KMS-11 (cell line): ENCODE measurements at regions not wholly inside any gene's neighbourhood (a gene's known extent, or its start where the extent isn't known, plus 50 kb on each side); places are given as distances from the start of the nearest gene placed in this dataset.

ENCODE experiments used
- H2AFZ ChIP-seq: fragments of 200-600 bp; sonication (generic); 2 replicates; pipeline ENCODE4 v1.6.1; 2016; ENCODE audit warnings: antibody characterized with exemption, mixed run types, low read depth
- H3K27ac ChIP-seq: fragments of 200-600 bp; sonication (generic); 2 replicates; pipeline ENCODE4 v1.6.1; 2016; ENCODE audit warnings: mild to moderate bottlenecking, mixed run types
- H3K27me3 ChIP-seq: fragments of 200-600 bp; sonication (generic); 2 replicates; pipeline ENCODE4 v1.6.1; 2017; ENCODE audit warnings: mild to moderate bottlenecking, low read depth, mixed run types, moderate library complexity; ENCODE audit not compliant: insufficient read depth
- H3K36me3 ChIP-seq: fragments of 200-600 bp; sonication (generic); 2 replicates; pipeline ENCODE4 v1.6.1; 2017; ENCODE audit warnings: mild to moderate bottlenecking, mixed run types; ENCODE audit not compliant: insufficient read depth
- H3K4me1 ChIP-seq: fragments of 200-600 bp; sonication (generic); 2 replicates; pipeline ENCODE4 v1.6.1; 2016; ENCODE audit warnings: mild to moderate bottlenecking, low read depth, mixed run types; ENCODE audit not compliant: poor library complexity, severe bottlenecking
- H3K4me2 ChIP-seq: fragments of 200-600 bp; sonication (generic); 2 replicates; pipeline ENCODE4 v1.7.0; 2016; ENCODE audit warnings: mild to moderate bottlenecking, mixed run types
- H3K4me3 ChIP-seq: fragments of 200-600 bp; sonication (generic); IDR thresholded peaks from 2 replicates; pipeline ENCODE4 v1.6.1; 2017; ENCODE audit warnings: low read depth, low read length, mixed read lengths; ENCODE audit not compliant: insufficient read depth
- H3K79me2 ChIP-seq: fragments of 200-600 bp; sonication (generic); 2 replicates; pipeline ENCODE4 v1.6.1; 2016; ENCODE audit warnings: low read depth, mixed run types; ENCODE audit not compliant: insufficient read depth
- H3K9ac ChIP-seq: fragments of 200-600 bp; sonication (generic); 2 replicates; pipeline ENCODE4 v1.6.1; 2016; ENCODE audit warnings: mild to moderate bottlenecking, mixed run types
- H4K20me1 ChIP-seq: fragments of 200-600 bp; sonication (generic); 2 replicates; pipeline ENCODE4 v1.6.1; 2016; ENCODE audit warnings: mild to moderate bottlenecking, mixed run types; ENCODE audit not compliant: insufficient read depth
- TF ChIP-seq, protein P1 (sequence below): fragments of 200-600 bp; sonication (generic); conservative IDR thresholded peaks from 2 replicates; pipeline ENCODE4 v1.6.1; 2017; ENCODE audit warnings: low read depth, mild to moderate bottlenecking, antibody characterized with exemption, low read length, moderate library complexity, mixed read lengths

DNA sequence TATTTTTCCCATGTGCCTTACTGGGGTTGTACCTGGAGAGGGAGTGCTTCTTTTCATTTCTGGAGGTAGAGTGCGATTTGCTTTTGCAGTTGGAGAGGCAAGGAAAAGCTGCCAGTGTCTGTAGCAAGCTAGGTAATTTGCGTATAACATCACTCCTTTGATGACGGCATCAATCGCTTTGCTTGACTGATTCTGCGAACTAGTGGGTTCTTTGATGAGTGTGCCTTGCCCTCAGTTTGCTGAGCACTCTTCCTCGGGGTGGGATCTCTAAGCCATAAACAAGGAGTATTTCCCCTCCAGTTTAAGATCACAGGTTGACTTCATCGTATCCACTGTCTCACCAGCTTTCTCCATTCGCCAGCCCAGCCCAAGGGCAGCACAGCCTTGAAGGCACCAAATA, 344.5 kb downstream of the KCNRG start:
- H3K36me3 ChIP-seq: no peaks in the 10 kb centered on the region
- no peaks in the 10 kb centered on the region for H3K27me3 ChIP-seq
- TF ChIP-seq, protein P1, sequence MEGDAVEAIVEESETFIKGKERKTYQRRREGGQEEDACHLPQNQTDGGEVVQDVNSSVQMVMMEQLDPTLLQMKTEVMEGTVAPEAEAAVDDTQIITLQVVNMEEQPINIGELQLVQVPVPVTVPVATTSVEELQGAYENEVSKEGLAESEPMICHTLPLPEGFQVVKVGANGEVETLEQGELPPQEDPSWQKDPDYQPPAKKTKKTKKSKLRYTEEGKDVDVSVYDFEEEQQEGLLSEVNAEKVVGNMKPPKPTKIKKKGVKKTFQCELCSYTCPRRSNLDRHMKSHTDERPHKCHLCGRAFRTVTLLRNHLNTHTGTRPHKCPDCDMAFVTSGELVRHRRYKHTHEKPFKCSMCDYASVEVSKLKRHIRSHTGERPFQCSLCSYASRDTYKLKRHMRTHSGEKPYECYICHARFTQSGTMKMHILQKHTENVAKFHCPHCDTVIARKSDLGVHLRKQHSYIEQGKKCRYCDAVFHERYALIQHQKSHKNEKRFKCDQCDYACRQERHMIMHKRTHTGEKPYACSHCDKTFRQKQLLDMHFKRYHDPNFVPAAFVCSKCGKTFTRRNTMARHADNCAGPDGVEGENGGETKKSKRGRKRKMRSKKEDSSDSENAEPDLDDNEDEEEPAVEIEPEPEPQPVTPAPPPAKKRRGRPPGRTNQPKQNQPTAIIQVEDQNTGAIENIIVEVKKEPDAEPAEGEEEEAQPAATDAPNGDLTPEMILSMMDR: no peak
- peaks cover 49% of the 10 kb centered on the region for H3K4me1 ChIP-seq
- H3K27ac ChIP-seq: no peak overlapping the region
- no peaks in the 10 kb centered on the region for H4K20me1 ChIP-seq
- no peak overlapping the region for H3K4me2 ChIP-seq
- H3K4me3 ChIP-seq: no peak overlapping the region
- no peak overlapping the region for H2AFZ ChIP-seq
- no peak overlapping the region for H3K9ac ChIP-seq
- no peaks in the 10 kb centered on the region for H3K79me2 ChIP-seq

DNA sequence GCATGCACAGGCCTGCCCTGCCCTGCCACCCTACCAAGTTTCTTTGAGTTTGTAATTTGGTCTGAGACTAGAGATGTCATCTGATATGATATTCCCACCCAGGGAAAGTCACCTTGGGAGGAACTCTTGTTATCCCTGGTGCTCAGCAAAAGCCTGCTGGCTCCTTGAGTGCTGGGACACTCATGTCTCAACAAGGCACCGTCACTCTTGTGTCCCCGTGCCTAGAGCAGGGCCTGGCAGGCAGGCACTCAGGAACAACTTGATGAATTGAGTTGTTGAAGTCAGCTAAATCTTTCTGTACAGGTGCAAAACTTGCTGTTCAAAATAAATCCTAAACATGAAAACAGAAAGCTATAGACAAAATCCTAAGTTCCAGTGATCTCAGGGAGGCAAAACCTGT, 345.4 kb downstream of the KCNRG start:
- no peaks in the 10 kb centered on the region for H3K27me3 ChIP-seq
- H3K4me2 ChIP-seq: no peak overlapping the region
- no peak overlapping the region for H3K9ac ChIP-seq
- TF ChIP-seq, protein P1: no peak
- no peak overlapping the region for H2AFZ ChIP-seq
- no peaks in the 10 kb centered on the region for H4K20me1 ChIP-seq
- no peaks in the 10 kb centered on the region for H3K79me2 ChIP-seq
- peaks cover 49% of the 10 kb centered on the region for H3K4me1 ChIP-seq
- no peak overlapping the region for H3K27ac ChIP-seq
- no peaks in the 10 kb centered on the region for H3K36me3 ChIP-seq
- no peak overlapping the region for H3K4me3 ChIP-seq

DNA sequence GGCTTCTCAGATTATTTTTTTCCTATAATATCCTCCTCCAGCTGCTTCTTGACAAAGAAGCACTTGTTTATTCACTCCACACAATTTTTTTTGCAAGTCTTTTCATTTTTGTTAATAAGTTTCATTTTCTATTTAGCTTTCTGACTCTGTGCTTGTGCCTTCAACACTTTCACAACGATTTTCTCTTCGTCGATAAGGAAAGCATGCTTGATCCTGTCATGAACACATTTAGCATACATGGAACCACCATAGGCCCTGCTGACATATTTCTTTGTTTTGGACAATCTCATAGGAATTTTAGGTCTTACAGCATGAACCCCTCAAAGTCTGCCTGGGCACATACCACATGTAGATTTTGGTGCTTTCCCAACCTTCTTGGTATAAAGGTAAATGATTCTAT, 346.0 kb downstream of the KCNRG start:
- peaks cover 49% of the 10 kb centered on the region for H3K4me1 ChIP-seq

DNA sequence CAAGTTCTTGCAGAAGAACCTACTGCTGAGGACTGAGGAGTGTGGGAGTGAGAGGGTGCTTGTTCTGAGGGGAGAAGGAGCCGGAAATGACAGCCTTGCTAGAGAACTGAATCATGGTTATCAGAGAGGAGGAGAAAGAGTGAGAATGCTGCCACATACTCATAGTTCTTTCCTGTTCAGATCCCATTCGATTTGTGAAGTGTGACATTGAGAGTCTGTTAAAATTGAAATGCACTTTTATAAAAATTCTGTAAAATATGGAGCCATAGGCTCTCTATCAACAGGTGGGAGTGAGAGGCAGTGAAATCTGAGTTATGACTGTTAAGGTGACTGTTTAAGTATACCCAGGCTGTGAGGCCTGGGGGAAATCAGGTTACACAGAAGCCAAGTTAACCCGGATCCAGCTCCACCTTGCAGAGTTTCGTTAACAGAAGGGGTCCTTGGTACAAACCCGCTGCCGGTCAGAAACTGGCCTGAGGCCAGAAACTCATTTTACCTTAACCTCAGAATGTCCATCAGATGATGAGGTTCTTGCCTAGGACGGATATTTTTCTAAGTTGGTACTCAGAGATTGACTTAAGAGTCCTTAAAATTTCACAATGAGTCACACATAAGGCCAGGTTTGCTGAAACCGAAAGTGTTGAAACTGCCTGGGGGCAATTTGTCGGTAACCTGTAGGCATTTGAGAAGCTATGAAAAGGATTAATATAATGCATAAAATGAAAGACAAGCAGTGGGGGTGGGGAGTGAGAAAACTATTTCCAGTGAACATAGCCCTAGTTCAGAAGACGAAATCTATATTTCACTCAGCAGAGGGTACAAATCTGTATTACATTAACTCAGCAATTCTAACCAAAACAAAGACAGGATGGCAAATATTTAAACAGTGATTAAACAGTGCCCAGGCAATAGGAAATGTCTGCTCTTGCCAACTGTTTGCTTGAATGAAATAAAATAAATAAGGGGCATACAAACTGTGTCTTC, 350.5 kb downstream of the KCNRG start:
- Histone ChIP-seq H3K27ac (peak overlapping the region; percentile 46; the same call in 1 of the 2 replicates), H3K4me2 (peak overlapping the region; percentile 58), H2AFZ (no peak overlapping the region), H3K27me3 (peaks cover 5% of the 10 kb centered on the region; the same call in 1 of the 2 replicates), H3K79me2 (no peaks in the 10 kb centered on the region), H3K4me3 (no peak overlapping the region), H3K36me3 (no peaks in the 10 kb centered on the region), H3K9ac (no peak overlapping the region), H4K20me1 (no peaks in the 10 kb centered on the region), H3K4me1 (peaks cover 43% of the 10 kb centered on the region)
- TF ChIP-seq, protein P1: no peak

More for the DNA sequence above, 346.0 kb downstream of the KCNRG start:
- TF ChIP-seq, protein P1: no peak
- no peak overlapping the region for H3K9ac ChIP-seq
- H3K27ac ChIP-seq: no peak overlapping the region
- H2AFZ ChIP-seq: no peak overlapping the region
- H3K36me3 ChIP-seq: no peaks in the 10 kb centered on the region
- H3K4me2 ChIP-seq: no peak overlapping the region
- H3K27me3 ChIP-seq: no peaks in the 10 kb centered on the region
- H4K20me1 ChIP-seq: no peaks in the 10 kb centered on the region
- no peaks in the 10 kb centered on the region for H3K79me2 ChIP-seq
- H3K4me3 ChIP-seq: no peak overlapping the region
